ENCODE measurements at regions not wholly inside any gene's neighbourhood (a gene's known extent, or its start where the extent isn't known, plus 50 kb on each side); places are given as distances from the start of the nearest gene placed in this dataset.

DNA sequence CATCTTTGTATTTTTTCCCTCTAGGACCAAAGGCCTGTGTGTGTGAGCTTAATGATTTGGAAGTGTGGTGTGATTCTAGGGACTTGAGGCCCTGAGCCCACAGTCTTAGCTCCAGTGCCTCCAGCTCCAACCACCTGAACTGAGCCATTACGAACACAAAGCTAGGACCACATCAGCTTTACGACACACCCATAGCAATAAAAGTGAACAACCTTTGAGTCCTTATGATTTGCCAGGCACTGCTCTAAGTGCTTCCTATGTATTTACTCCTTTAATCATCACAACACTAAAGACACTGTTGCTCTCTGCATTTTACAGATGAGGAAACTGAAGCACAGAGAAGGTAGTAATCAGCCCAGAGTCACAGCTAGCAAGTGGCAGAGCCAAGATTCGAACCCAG lies 126.4 kb downstream of the EHF start:
- TF ChIP-seq, protein P1, sequence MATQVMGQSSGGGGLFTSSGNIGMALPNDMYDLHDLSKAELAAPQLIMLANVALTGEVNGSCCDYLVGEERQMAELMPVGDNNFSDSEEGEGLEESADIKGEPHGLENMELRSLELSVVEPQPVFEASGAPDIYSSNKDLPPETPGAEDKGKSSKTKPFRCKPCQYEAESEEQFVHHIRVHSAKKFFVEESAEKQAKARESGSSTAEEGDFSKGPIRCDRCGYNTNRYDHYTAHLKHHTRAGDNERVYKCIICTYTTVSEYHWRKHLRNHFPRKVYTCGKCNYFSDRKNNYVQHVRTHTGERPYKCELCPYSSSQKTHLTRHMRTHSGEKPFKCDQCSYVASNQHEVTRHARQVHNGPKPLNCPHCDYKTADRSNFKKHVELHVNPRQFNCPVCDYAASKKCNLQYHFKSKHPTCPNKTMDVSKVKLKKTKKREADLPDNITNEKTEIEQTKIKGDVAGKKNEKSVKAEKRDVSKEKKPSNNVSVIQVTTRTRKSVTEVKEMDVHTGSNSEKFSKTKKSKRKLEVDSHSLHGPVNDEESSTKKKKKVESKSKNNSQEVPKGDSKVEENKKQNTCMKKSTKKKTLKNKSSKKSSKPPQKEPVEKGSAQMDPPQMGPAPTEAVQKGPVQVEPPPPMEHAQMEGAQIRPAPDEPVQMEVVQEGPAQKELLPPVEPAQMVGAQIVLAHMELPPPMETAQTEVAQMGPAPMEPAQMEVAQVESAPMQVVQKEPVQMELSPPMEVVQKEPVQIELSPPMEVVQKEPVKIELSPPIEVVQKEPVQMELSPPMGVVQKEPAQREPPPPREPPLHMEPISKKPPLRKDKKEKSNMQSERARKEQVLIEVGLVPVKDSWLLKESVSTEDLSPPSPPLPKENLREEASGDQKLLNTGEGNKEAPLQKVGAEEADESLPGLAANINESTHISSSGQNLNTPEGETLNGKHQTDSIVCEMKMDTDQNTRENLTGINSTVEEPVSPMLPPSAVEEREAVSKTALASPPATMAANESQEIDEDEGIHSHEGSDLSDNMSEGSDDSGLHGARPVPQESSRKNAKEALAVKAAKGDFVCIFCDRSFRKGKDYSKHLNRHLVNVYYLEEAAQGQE (IDR thresholded peaks at IDR 0.05; ENCODE audit: low read depth): no peak
- no peak for TF ChIP-seq YY1 (IDR thresholded peaks at IDR 0.05; ENCODE audit: low read depth)
- no peak for TF ChIP-seq FOXM1 (IDR thresholded peaks at IDR 0.05; ENCODE audit: borderline replicate concordance, low read depth)
- TF ChIP-seq TAF1 (IDR thresholded peaks at IDR 0.05; ENCODE audit: low read depth): no peak
- TF ChIP-seq EP300 (IDR thresholded peaks at IDR 0.05; ENCODE audit: borderline replicate concordance): no peak
- TF ChIP-seq RAD21 (IDR thresholded peaks at IDR 0.05; ENCODE audit: low read depth): no peak
- TF ChIP-seq TEAD4 (IDR thresholded peaks at IDR 0.05): no peak
- TF ChIP-seq, protein P2, sequence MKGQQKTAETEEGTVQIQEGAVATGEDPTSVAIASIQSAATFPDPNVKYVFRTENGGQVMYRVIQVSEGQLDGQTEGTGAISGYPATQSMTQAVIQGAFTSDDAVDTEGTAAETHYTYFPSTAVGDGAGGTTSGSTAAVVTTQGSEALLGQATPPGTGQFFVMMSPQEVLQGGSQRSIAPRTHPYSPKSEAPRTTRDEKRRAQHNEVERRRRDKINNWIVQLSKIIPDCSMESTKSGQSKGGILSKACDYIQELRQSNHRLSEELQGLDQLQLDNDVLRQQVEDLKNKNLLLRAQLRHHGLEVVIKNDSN (IDR thresholded peaks at IDR 0.05): no peak
- TF ChIP-seq EGR1 (IDR thresholded peaks at IDR 0.05): no peak
- no peak for TF ChIP-seq TCF12 (IDR thresholded peaks at IDR 0.05; ENCODE audit: low read depth)
- no peak for TF ChIP-seq NFIC (IDR thresholded peaks at IDR 0.05)
- no peak for TF ChIP-seq CREB1 (IDR thresholded peaks at IDR 0.05; ENCODE audit: low read depth)
- no peak for TF ChIP-seq CEBPB (IDR thresholded peaks at IDR 0.05)
- TF ChIP-seq ZBTB7A (IDR thresholded peaks at IDR 0.05; ENCODE audit: low read depth): no peak
- TF ChIP-seq, protein P3, sequence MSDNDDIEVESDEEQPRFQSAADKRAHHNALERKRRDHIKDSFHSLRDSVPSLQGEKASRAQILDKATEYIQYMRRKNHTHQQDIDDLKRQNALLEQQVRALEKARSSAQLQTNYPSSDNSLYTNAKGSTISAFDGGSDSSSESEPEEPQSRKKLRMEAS (IDR thresholded peaks at IDR 0.05): no peak

DNA sequence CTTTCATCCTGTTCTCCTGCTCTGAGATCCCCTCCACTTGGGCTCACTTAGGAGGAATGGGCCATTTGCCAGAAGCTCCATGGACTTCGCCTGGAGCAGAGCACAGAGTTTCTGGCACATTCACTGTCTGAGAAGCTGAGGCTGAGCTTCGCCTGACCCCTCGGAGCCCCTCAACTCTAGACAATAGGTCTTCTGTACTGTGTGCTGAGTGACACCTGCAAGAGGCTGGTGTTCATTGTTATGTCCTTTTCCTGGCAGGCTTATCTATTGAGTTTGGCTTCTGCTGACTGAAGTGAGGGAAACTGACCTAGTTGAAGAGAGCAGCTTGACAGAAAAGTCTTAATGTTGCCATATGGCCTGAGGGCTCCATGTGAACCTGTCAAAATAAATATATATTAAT lies 124.3 kb downstream of the EHF start:
- TF ChIP-seq EGR1 (IDR thresholded peaks at IDR 0.05) (no peak), ZBTB7A (IDR thresholded peaks at IDR 0.05; ENCODE audit: low read depth) (no peak), RAD21 (IDR thresholded peaks at IDR 0.05; ENCODE audit: low read depth) (no peak), CREB1 (IDR thresholded peaks at IDR 0.05; ENCODE audit: low read depth) (no peak), TCF12 (IDR thresholded peaks at IDR 0.05; ENCODE audit: low read depth) (no peak), NFIC (IDR thresholded peaks at IDR 0.05) (no peak), CEBPB (IDR thresholded peaks at IDR 0.05) (no peak), FOXM1 (IDR thresholded peaks at IDR 0.05; ENCODE audit: borderline replicate concordance, low read depth) (no peak), YY1 (IDR thresholded peaks at IDR 0.05; ENCODE audit: low read depth) (no peak), TAF1 (IDR thresholded peaks at IDR 0.05; ENCODE audit: low read depth) (no peak), EP300 (IDR thresholded peaks at IDR 0.05; ENCODE audit: borderline replicate concordance) (no peak), TEAD4 (IDR thresholded peaks at IDR 0.05) (no peak)
- TF ChIP-seq, protein P2 (IDR thresholded peaks at IDR 0.05): no peak
- TF ChIP-seq, protein P3 (IDR thresholded peaks at IDR 0.05): no peak
- TF ChIP-seq, protein P1 (IDR thresholded peaks at IDR 0.05; ENCODE audit: low read depth): no peak

DNA sequence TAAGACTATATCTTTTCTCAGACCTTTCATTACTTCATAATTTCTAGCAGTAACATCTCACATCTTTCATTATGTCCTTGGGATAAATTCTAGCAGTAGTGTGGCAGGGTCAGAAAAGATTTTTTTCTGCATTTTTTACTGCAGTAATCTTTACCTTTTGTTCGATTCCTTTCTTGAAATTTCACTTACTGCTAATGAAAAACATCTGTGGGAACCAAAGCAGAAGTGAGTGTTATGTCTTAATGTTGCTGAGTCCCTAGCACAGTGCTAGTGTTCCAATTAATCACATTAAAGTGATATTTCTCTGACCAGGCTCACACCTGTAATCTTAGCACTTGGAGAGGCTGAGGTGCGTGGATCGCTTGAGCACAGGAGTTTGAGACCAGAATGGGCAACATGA lies 123.6 kb downstream of the EHF start:
- TF ChIP-seq RAD21 (IDR thresholded peaks at IDR 0.05; ENCODE audit: low read depth): no peak
- TF ChIP-seq FOXM1 (IDR thresholded peaks at IDR 0.05; ENCODE audit: borderline replicate concordance, low read depth): no peak

DNA sequence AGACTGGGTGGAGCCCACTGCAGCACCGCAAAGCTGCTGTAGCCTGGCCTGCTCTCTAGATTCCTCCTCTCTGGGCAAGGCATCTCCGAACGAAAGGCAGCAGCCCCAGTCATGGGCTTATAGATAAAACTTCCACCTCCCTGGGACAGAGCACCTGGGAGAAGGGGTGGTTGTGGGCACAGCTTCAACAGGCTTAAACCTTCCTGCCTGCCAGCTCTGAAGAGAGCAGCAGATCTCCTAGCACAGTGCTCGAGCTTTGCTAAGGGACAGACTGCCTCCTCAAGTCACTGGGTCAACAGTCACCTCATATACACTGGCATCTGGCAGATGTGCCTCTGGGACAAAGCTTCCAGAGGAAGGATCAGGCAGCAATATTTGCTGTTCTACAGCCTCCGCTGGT lies 117.3 kb downstream of the EHF start:
- TF ChIP-seq CREB1 (IDR thresholded peaks at IDR 0.05; ENCODE audit: low read depth) (no peak), TAF1 (IDR thresholded peaks at IDR 0.05; ENCODE audit: low read depth) (no peak), NFIC (IDR thresholded peaks at IDR 0.05) (no peak), YY1 (IDR thresholded peaks at IDR 0.05; ENCODE audit: low read depth) (no peak), RAD21 (IDR thresholded peaks at IDR 0.05; ENCODE audit: low read depth) (no peak), CEBPB (IDR thresholded peaks at IDR 0.05) (no peak), ZBTB7A (IDR thresholded peaks at IDR 0.05; ENCODE audit: low read depth) (no peak), TCF12 (IDR thresholded peaks at IDR 0.05; ENCODE audit: low read depth) (no peak), EP300 (IDR thresholded peaks at IDR 0.05; ENCODE audit: borderline replicate concordance) (no peak), TEAD4 (IDR thresholded peaks at IDR 0.05) (no peak), FOXM1 (IDR thresholded peaks at IDR 0.05; ENCODE audit: borderline replicate concordance, low read depth) (no peak), EGR1 (IDR thresholded peaks at IDR 0.05) (no peak)
- TF ChIP-seq, protein P3 (IDR thresholded peaks at IDR 0.05): no peak
- TF ChIP-seq, protein P2 (IDR thresholded peaks at IDR 0.05): no peak
- TF ChIP-seq, protein P1 (IDR thresholded peaks at IDR 0.05; ENCODE audit: low read depth): no peak

All from Ishikawa (cell line).